IMR-90 (cell line): ENCODE measurements at regions not wholly inside any gene's neighbourhood (a gene's known extent, or its start where the extent isn't known, plus 50 kb on each side); places are given as distances from the start of the nearest gene placed in this dataset.

ENCODE experiments used
- ATAC-seq: fragments of 200-7000 bp; cut with Tn5 transposase; 2 replicates; pipeline ENCODE4 v1.9.1; 2020; ENCODE audit warnings: low read depth, mild to moderate bottlenecking, moderate library complexity
- BruUV-seq: library from RNA; stranded (reverse); fragments of 400-500 nt; replicated peaks from 2 replicates; lab custom pipeline; 2021; lab: Mats Ljungman, UMichigan
- CTCF ChIA-PET: fragments of 300-600 bp; formaldehyde crosslinking; extraction: SDS; loops from one replicate; lab custom pipeline; 2021; ENCODE audit warnings: antibody characterized with exemption; lab: Yijun Ruan, JAX
- POLR2A ChIA-PET: fragments of 300-600 bp; sonication (Branson Sonifier 250); formaldehyde crosslinking; loops from one replicate; lab custom pipeline; 2022; ENCODE audit warnings: antibody characterized with exemption; ENCODE audit not compliant: unreplicated experiment; lab: Charles Lee
- DNase-seq: peaks from one replicate; pipeline ENCODE4 v3.0.0; 2013
- H2AFZ ChIP-seq: replicated peaks from 2 replicates; pipeline ENCODE3; 2013; ENCODE audit warnings: low read length, mild to moderate bottlenecking; ENCODE audit not compliant: poor library complexity
- H2AK5ac ChIP-seq: 2 replicates; pipeline ENCODE4 v1.6.1; 2013; ENCODE audit warnings: low read depth, low read length, inconsistent platforms
- H2AK9ac ChIP-seq: replicated peaks from 2 replicates; pipeline ENCODE3; 2013; ENCODE audit warnings: mild to moderate bottlenecking, low read depth, low read length, moderate library complexity; ENCODE audit not compliant: poor library complexity
- H2BK120ac ChIP-seq: 2 replicates; pipeline ENCODE4 v1.6.1; 2013; ENCODE audit warnings: low read depth, low read length, inconsistent platforms
- H2BK15ac ChIP-seq: 3 replicates; pipeline ENCODE4 v1.6.1; 2013; ENCODE audit warnings: low read depth, low read length, inconsistent platforms
- H2BK20ac ChIP-seq: 2 replicates; pipeline ENCODE4 v1.6.1; 2013; ENCODE audit warnings: low read depth, mild to moderate bottlenecking, inconsistent platforms, low read length, moderate library complexity
- H2BK5ac ChIP-seq: 2 replicates; pipeline ENCODE4 v1.6.1; 2013; ENCODE audit warnings: mild to moderate bottlenecking, low read depth, low read length, inconsistent platforms; ENCODE audit not compliant: poor library complexity, severe bottlenecking
- H3K14ac ChIP-seq: replicated peaks from 2 replicates; pipeline ENCODE4 v1.6.1; 2013; ENCODE audit warnings: low read depth, low read length, inconsistent platforms
- H3K18ac ChIP-seq: 2 replicates; pipeline ENCODE4 v1.6.1; 2013; ENCODE audit warnings: low read depth, low read length, control low read depth
- H3K23ac ChIP-seq: 2 replicates; pipeline ENCODE4 v1.6.1; 2013; ENCODE audit warnings: low read depth, low read length, inconsistent platforms
- H3K27ac ChIP-seq: 2 replicates; pipeline ENCODE4 v1.5.1; 2013; ENCODE audit warnings: mild to moderate bottlenecking, control low read depth, low read length; ENCODE audit not compliant: insufficient read depth
- H3K27me3 ChIP-seq: 2 replicates; pipeline ENCODE4 v1.6.1; 2013; ENCODE audit warnings: low read length; ENCODE audit not compliant: control insufficient read depth, insufficient read depth
- H3K36me3 ChIP-seq: 2 replicates; pipeline ENCODE4 v1.6.1; 2013; ENCODE audit warnings: low read length, mixed read lengths; ENCODE audit not compliant: control insufficient read depth, insufficient read depth
- H3K4ac ChIP-seq: 2 replicates; pipeline ENCODE4 v1.6.1; 2013; ENCODE audit warnings: low read depth, low read length, inconsistent platforms
- H3K4me1 ChIP-seq: 2 replicates; pipeline ENCODE4 v1.6.1; 2013; ENCODE audit warnings: low read length, mixed read lengths; ENCODE audit not compliant: control insufficient read depth, insufficient read depth
- H3K4me2 ChIP-seq: 2 replicates; pipeline ENCODE4 v1.6.1; 2013; ENCODE audit warnings: low read depth, mild to moderate bottlenecking, control low read depth, low read length, moderate library complexity
- H3K4me3 ChIP-seq: 2 replicates; pipeline ENCODE4 v1.5.1; 2013; ENCODE audit warnings: low read depth, mild to moderate bottlenecking, control low read depth, low read length, moderate library complexity; ENCODE audit not compliant: insufficient read depth
- H3K56ac ChIP-seq: 2 replicates; pipeline ENCODE4 v1.6.1; 2013; ENCODE audit warnings: low read length, inconsistent platforms; ENCODE audit not compliant: insufficient read depth; ENCODE audit errors: extremely low read depth
- H3K79me1 ChIP-seq, 2 experiments: 2 replicates each; pipeline ENCODE4 v1.6.1; 2013; ENCODE audit warnings: low read length in 2 of 2, inconsistent platforms in 1 of 2, low read depth in 1 of 2
- H3K9ac ChIP-seq: 2 replicates; pipeline ENCODE4 v1.6.1; 2013; ENCODE audit warnings: low read depth, low read length, control low read depth
- H3K9me1 ChIP-seq: 2 replicates; pipeline ENCODE4 v1.6.1; 2013; ENCODE audit warnings: low read length, inconsistent platforms; ENCODE audit not compliant: insufficient read depth
- H3K9me3 ChIP-seq: 2 replicates; pipeline ENCODE4 v1.6.1; 2013; ENCODE audit warnings: low read length; ENCODE audit not compliant: control insufficient read depth, insufficient read depth
- H4K20me1 ChIP-seq: 2 replicates; pipeline ENCODE4 v1.6.1; 2013; ENCODE audit warnings: low read length, inconsistent platforms; ENCODE audit not compliant: insufficient read depth
- H4K5ac ChIP-seq: 2 replicates; pipeline ENCODE4 v1.6.1; 2013; ENCODE audit warnings: mild to moderate bottlenecking, low read depth, low read length, control low read depth
- H4K8ac ChIP-seq, 2 experiments: 2 replicates each; pipeline ENCODE4 v1.6.1; 2013; ENCODE audit warnings: low read depth in 2 of 2, low read length in 2 of 2, control low read depth in 1 of 2, inconsistent platforms in 1 of 2
- H4K91ac ChIP-seq: 2 replicates; pipeline ENCODE4 v1.6.1; 2013; ENCODE audit warnings: low read depth, low read length, inconsistent platforms; ENCODE audit not compliant: insufficient read depth
- BHLHE40 ChIP-seq: fragments of 150-350 bp; IDR thresholded peaks from 2 replicates; pipeline ENCODE4 v1.6.1; 2016; ENCODE audit warnings: mild to moderate bottlenecking, low read depth, low read length
- ELK1 ChIP-seq: fragments of 150-350 bp; IDR thresholded peaks from 2 replicates; pipeline ENCODE4 v1.6.1; 2016; ENCODE audit warnings: low read depth, mild to moderate bottlenecking, low read length, moderate library complexity, borderline replicate concordance
- FOS ChIP-seq: fragments of 150-350 bp; IDR thresholded peaks from 2 replicates; pipeline ENCODE4 v1.6.1; 2016; ENCODE audit warnings: low read depth, low read length
- POLR2A ChIP-seq: IDR thresholded peaks from 2 replicates; pipeline ENCODE4 v1.6.1; 2012; ENCODE audit warnings: mild to moderate bottlenecking, low read depth, low read length
- RFX5 ChIP-seq: IDR thresholded peaks from 2 replicates; pipeline ENCODE4 v1.8.0; 2012; ENCODE audit warnings: low read depth, mild to moderate bottlenecking, low read length, moderate library complexity
- WGBS, 2 experiments: methylation state at CpG; one replicate each; pipeline versions ENCODE4 v1.1.5 to v1.1.7; 2013; ENCODE audit warnings: missing lambda C conversion rate in 2 of 2; ENCODE audit not compliant: insufficient read length in 1 of 2; ENCODE audit errors: extremely low coverage in 2 of 2; 5-methylcytosine and 5-hydroxymethylcytosine counted together
- dilution Hi-C: fragments of 300-500 bp; cut with HindIII; formaldehyde crosslinking; loops from one replicate; pipeline ENCODE4 v1.14.3; 2018; ENCODE audit warnings: low sequenced_read_pairs; ENCODE audit not compliant: unreplicated experiment
- in situ Hi-C: fragments of 300-500 bp; cut with MboI; formaldehyde crosslinking; loops from 3 replicates; pipeline ENCODE4 v1.14.3; 2019; ENCODE audit warnings: low sequenced_read_pairs, inconsistent platforms, mixed read lengths
- intact Hi-C: fragments of 100-400 bp; cut with micrococcal nuclease; formaldehyde crosslinking; loops from 2 replicates; pipeline ENCODE4 v1.10.0; 2022

GRCh38 chr9:82382887-82383616 lies 394.5 kb downstream of the SPATA31D1 start:
- H3K18ac ChIP-seq: no peak overlapping the region
- no peak for ATAC-seq
- in situ Hi-C loops: loop anchor here (25.0 kb wide), 1 partner anchor 104 kb away; no protein-coding TSS in a partner anchor

More at GRCh38 chr9:82382887-82383616, 394.5 kb downstream of the SPATA31D1 start:
- H2AFZ ChIP-seq: no peak overlapping the region
- 100% methylated on average over 2 of the region's 6 CpGs; no CpG with 5 or more reads in 1 of the 2 experiments for WGBS, 2 experiments
- H4K91ac ChIP-seq: no peak overlapping the region
- H3K27ac ChIP-seq: no peak overlapping the region
- no peak overlapping the region for H4K5ac ChIP-seq
- no peaks in the 10 kb centered on the region for H3K36me3 ChIP-seq
- no TSS peak for BruUV-seq
- H3K14ac ChIP-seq: no peak overlapping the region
- dilution Hi-C loops: no loop called here
- H3K9me1 ChIP-seq: no peaks in the 10 kb centered on the region
- no peaks in the 10 kb centered on the region for H3K79me1 ChIP-seq
- H3K23ac ChIP-seq: no peak overlapping the region
- no peak overlapping the region for H2BK5ac ChIP-seq
- H3K9ac ChIP-seq: no peak overlapping the region
- H3K4ac ChIP-seq: no peak overlapping the region
- no peaks in the 10 kb centered on the region for H3K4me1 ChIP-seq
- no peak for TF ChIP-seq POLR2A
- TF ChIP-seq BHLHE40: no peak
- no peak for TF ChIP-seq FOS
- no peak for TF ChIP-seq RFX5
- TF ChIP-seq ELK1: no peak
- DNase-seq: no peak
- CTCF ChIA-PET: interaction anchor here (0.6 kb wide), 1 partner anchor 19 kb away, joined by 5 read pairs; no protein-coding TSS in a partner anchor
- H2BK120ac ChIP-seq: no peak overlapping the region
- no peaks in the 10 kb centered on the region for H4K20me1 ChIP-seq
- no peak overlapping the region for H2BK15ac ChIP-seq
- H2BK20ac ChIP-seq: no peak overlapping the region
- no peak overlapping the region for H4K8ac ChIP-seq
- H3K4me3 ChIP-seq: no peak overlapping the region
- H3K4me2 ChIP-seq: no peak overlapping the region
- H3K56ac ChIP-seq: no peak overlapping the region
- no peaks in the 10 kb centered on the region for H3K9me3 ChIP-seq
- POLR2A ChIA-PET: no interaction called here
- H2AK9ac ChIP-seq: no peak overlapping the region
- no peak overlapping the region for H2AK5ac ChIP-seq
- intact Hi-C loops: no loop called here
- H3K27me3 ChIP-seq: no peaks in the 10 kb centered on the region
